T-cell (primary cell): ENCODE measurements at regions not wholly inside any gene's neighbourhood (a gene's known extent, or its start where the extent isn't known, plus 50 kb on each side); places are given as distances from the start of the nearest gene placed in this dataset.

ENCODE experiments used
- ATAC-seq, 4 experiments: fragments of 200-7000 bp in 3 of 4; fragments of 150-1000 bp in 1 of 4; cut with Tn5 transposase; replicated peaks in 1 of 4; 1 replicate in 3 of 4; 2 replicates in 1 of 4; pipeline ENCODE4 v1.10.0; 2021; ENCODE audit warnings: moderate library complexity in 3 of 4, mild to moderate bottlenecking in 2 of 4, moderate number of reproducible peaks in 1 of 4
- CTCF ChIA-PET, 2 donors: fragments of 300-600 bp; sonication (Branson Sonifier 250); formaldehyde crosslinking; loops; one replicate each; lab custom pipeline; 2022; ENCODE audit warnings: antibody characterized with exemption in 2 of 2; lab: Charles Lee
- POLR2A ChIA-PET, 2 donors: fragments of 300-600 bp; sonication (Branson Sonifier 250); formaldehyde crosslinking; loops; one replicate each; lab custom pipeline; 2022; ENCODE audit warnings: antibody characterized with exemption in 2 of 2; lab: Charles Lee
- DNase-seq, 35 experiments: peaks; one replicate each; pipeline versions ENCODE4 v3.0.0 to v3.0.0-alpha.2; 2013 to 2023
- H3K27ac ChIP-seq: one replicate; pipeline ENCODE4 v1.5.1; 2013; ENCODE audit warnings: low read length
- H3K27me3 ChIP-seq, 2 experiments: replicated peaks in 1 of 2; 1 replicate in 1 of 2; 2 replicates in 1 of 2; pipeline versions ENCODE4 v1.6.1 to v1.7.0; 2013; ENCODE audit warnings: low read length in 1 of 2, mixed read lengths in 1 of 2; ENCODE audit not compliant: control insufficient read depth in 2 of 2, insufficient read depth in 2 of 2; ENCODE audit errors: extremely low read depth in 1 of 2
- H3K36me3 ChIP-seq, 2 donors: 1 replicate in 1 of 2; 2 replicates in 1 of 2; pipeline versions ENCODE4 v1.6.1 to v1.7.0; 2013; ENCODE audit warnings: low read length in 1 of 2; ENCODE audit not compliant: control insufficient read depth in 2 of 2, insufficient read depth in 1 of 2; ENCODE audit errors: extremely low read depth in 1 of 2
- H3K4me1 ChIP-seq, 2 experiments: 1 replicate in 1 of 2; 2 replicates in 1 of 2; pipeline versions ENCODE4 v1.6.1 to v1.7.0; 2013; ENCODE audit warnings: low read length in 2 of 2, mixed read lengths in 1 of 2; ENCODE audit not compliant: insufficient read depth in 2 of 2, control insufficient read depth in 1 of 2; ENCODE audit errors: extremely low read depth in 1 of 2
- H3K4me3 ChIP-seq, 2 donors: 1 replicate in 1 of 2; 2 replicates in 1 of 2; pipeline versions ENCODE4 v1.5.1 to v1.7.0; 2013; ENCODE audit warnings: mild to moderate bottlenecking in 2 of 2, low read length in 1 of 2, moderate library complexity in 1 of 2; ENCODE audit not compliant: control insufficient read depth in 1 of 2; ENCODE audit errors: extremely low read depth in 1 of 2
- H3K9me3 ChIP-seq: 2 replicates; pipeline ENCODE4 v1.7.0; 2013
- H3K27ac Mint-ChIP-seq, 2 donors: one replicate each; pipeline ENCODE4 v1.8.0; 2020 to 2021; ENCODE audit warnings: mild to moderate bottlenecking in 2 of 2, mixed read lengths in 2 of 2
- H3K27me3 Mint-ChIP-seq, 2 donors: one replicate each; pipeline ENCODE4 v1.8.0; 2021 to 2022; ENCODE audit warnings: mixed read lengths in 2 of 2
- H3K36me3 Mint-ChIP-seq: one replicate; pipeline ENCODE4 v1.8.0; 2021; ENCODE audit warnings: mixed read lengths
- H3K4me1 Mint-ChIP-seq, 3 donors: one replicate each; pipeline ENCODE4 v1.8.0; 2020 to 2022; ENCODE audit warnings: mixed read lengths in 3 of 3, mild to moderate bottlenecking in 1 of 3
- H3K4me3 Mint-ChIP-seq, 3 donors: one replicate each; pipeline ENCODE4 v1.8.0; 2020 to 2022; ENCODE audit warnings: mild to moderate bottlenecking in 3 of 3, mixed read lengths in 3 of 3, moderate library complexity in 3 of 3
- H3K9me3 Mint-ChIP-seq, 3 donors: one replicate each; pipeline ENCODE4 v1.8.0; 2020 to 2022; ENCODE audit warnings: mixed read lengths in 3 of 3
- WGBS: methylation state at CpG from one replicate; pipeline ENCODE4 v1.1.5; 2013; ENCODE audit warnings: missing lambda C conversion rate; ENCODE audit not compliant: insufficient coverage; 5-methylcytosine and 5-hydroxymethylcytosine counted together

- Histone ChIP-seq H3K4me1 (no peaks in the 10 kb centered on the region), H3K36me3 (no peaks in the 10 kb centered on the region), H3K9me3 (no peaks in the 10 kb centered on the region), H3K27ac (no peak overlapping the region), H3K27me3 (peaks cover 0 to 3% of the 10 kb centered on the region in 2 experiments), H3K4me3 (no peak overlapping the region)
- no peaks in the 10 kb centered on the region for H3K9me3 Mint-ChIP-seq
- POLR2A ChIA-PET, result no interaction called here
- peaks cover 10 to 28% of the 10 kb centered on the region in 2 donors for H3K27me3 Mint-ChIP-seq
- no peaks in the 10 kb centered on the region for H3K4me1 Mint-ChIP-seq
- CTCF ChIA-PET, result no interaction called here
- no peak overlapping the region for H3K4me3 Mint-ChIP-seq
- ATAC-seq (no peak), DNase-seq (no peak)
- H3K27ac Mint-ChIP-seq, result no peak overlapping the region
- WGBS, result 77% methylated on average over 3 of the region's 8 CpGs
- H3K36me3 Mint-ChIP-seq, result no peaks in the 10 kb centered on the region
Observed at GRCh38 chr6:106790935-106791334, 161.6 kb downstream of the QRSL1 start.

GRCh38 chr6:106790149-106790770 is 160.9 kb downstream of the QRSL1 start:
- ATAC-seq (no peak), DNase-seq (no peak)
- Mint-ChIP-seq H3K27me3 (peaks cover 12 to 25% of the 10 kb centered on the region in 2 donors), H3K27ac (no peak overlapping the region), H3K36me3 (no peaks in the 10 kb centered on the region), H3K4me3 (no peak overlapping the region), H3K9me3 (no peaks in the 10 kb centered on the region), H3K4me1 (no peaks in the 10 kb centered on the region)
- Histone ChIP-seq H3K27me3 (peaks cover 0 to 4% of the 10 kb centered on the region in 2 experiments), H3K36me3 (no peaks in the 10 kb centered on the region), H3K27ac (no peak overlapping the region), H3K4me3 (no peak overlapping the region), H3K9me3 (no peaks in the 10 kb centered on the region), H3K4me1 (no peaks in the 10 kb centered on the region)
- 80% methylated on average over 5 of the region's 8 CpGs for WGBS
- CTCF ChIA-PET, result interaction anchor here in 1 of 2 donors (0.6 kb wide), 1 partner anchor 21 kb away, joined by 3 read pairs; no protein-coding TSS in a partner anchor
- POLR2A ChIA-PET, result no interaction called here

GRCh38 chr6:106789428-106790148 is 160.2 kb downstream of the QRSL1 start:
- CTCF ChIA-PET, result interaction anchor here in 1 of 2 donors (0.6 kb wide), 1 partner anchor 20 kb away, joined by 3 read pairs; no protein-coding TSS in a partner anchor
- Histone ChIP-seq H3K27ac (no peak overlapping the region), H3K27me3 (peaks cover 0 to 8% of the 10 kb centered on the region in 2 experiments), H3K4me1 (no peaks in the 10 kb centered on the region), H3K9me3 (no peaks in the 10 kb centered on the region), H3K36me3 (no peaks in the 10 kb centered on the region), H3K4me3 (no peak overlapping the region)
- no CpG with 5 or more reads among the region's 3 CpGs for WGBS
- H3K36me3 Mint-ChIP-seq, result no peaks in the 10 kb centered on the region
- no peaks in the 10 kb centered on the region for H3K4me1 Mint-ChIP-seq
- H3K4me3 Mint-ChIP-seq, result no peak overlapping the region
- ATAC-seq (no peak), DNase-seq (no peak)
- no peaks in the 10 kb centered on the region for H3K9me3 Mint-ChIP-seq
- H3K27ac Mint-ChIP-seq, result no peak overlapping the region
- peaks cover 15 to 25% of the 10 kb centered on the region in 2 donors for H3K27me3 Mint-ChIP-seq
- POLR2A ChIA-PET, result no interaction called here

GRCh38 chr6:106788761-106789160 is 159.4 kb downstream of the QRSL1 start:
- POLR2A ChIA-PET, result no interaction called here
- no peak overlapping the region for H3K27ac ChIP-seq
- H3K4me3 Mint-ChIP-seq, result no peak overlapping the region
- 80% methylated on average over 1 of the region's 2 CpGs for WGBS
- ATAC-seq (peak in 1 of 4 experiments; percentile 15), DNase-seq (no peak)
- H3K4me1 Mint-ChIP-seq, result no peaks in the 10 kb centered on the region
- CTCF ChIA-PET, result no interaction called here
- peaks cover 0 to 8% of the 10 kb centered on the region in 2 experiments for H3K27me3 ChIP-seq
- H3K36me3 ChIP-seq, result no peaks in the 10 kb centered on the region
- H3K27me3 Mint-ChIP-seq, result peaks cover 12 to 20% of the 10 kb centered on the region in 2 donors
- no peaks in the 10 kb centered on the region for H3K9me3 Mint-ChIP-seq
- no peaks in the 10 kb centered on the region for H3K9me3 ChIP-seq
- no peak overlapping the region for H3K4me3 ChIP-seq
- H3K4me1 ChIP-seq, result no peaks in the 10 kb centered on the region
- H3K36me3 Mint-ChIP-seq, result no peaks in the 10 kb centered on the region
- no peak overlapping the region for H3K27ac Mint-ChIP-seq

- CTCF ChIA-PET, result no interaction called here
- H3K4me3 Mint-ChIP-seq, result no peak overlapping the region
- Histone ChIP-seq H3K27me3 (peaks cover 0 to 8% of the 10 kb centered on the region in 2 experiments), H3K9me3 (no peaks in the 10 kb centered on the region), H3K27ac (no peak overlapping the region), H3K4me1 (no peaks in the 10 kb centered on the region), H3K36me3 (no peaks in the 10 kb centered on the region), H3K4me3 (no peak overlapping the region)
- H3K27ac Mint-ChIP-seq, result no peak overlapping the region
- H3K27me3 Mint-ChIP-seq, result peaks cover 12 to 21% of the 10 kb centered on the region in 2 donors
- ATAC-seq (no peak), DNase-seq (no peak)
- no peaks in the 10 kb centered on the region for H3K36me3 Mint-ChIP-seq
- H3K9me3 Mint-ChIP-seq, result peaks cover 0 to 3% (median 0%) of the 10 kb centered on the region in 3 donors
- POLR2A ChIA-PET, result no interaction called here
- H3K4me1 Mint-ChIP-seq, result no peaks in the 10 kb centered on the region
- 88% methylated on average over 7 of the region's 11 CpGs for WGBS
Observed at GRCh38 chr6:106787327-106788196, 158.2 kb downstream of the QRSL1 start.

- Histone ChIP-seq H3K36me3 (no peaks in the 10 kb centered on the region), H3K27ac (no peak overlapping the region), H3K27me3 (peaks cover 0 to 15% of the 10 kb centered on the region in 2 experiments), H3K4me3 (no peak overlapping the region), H3K9me3 (no peaks in the 10 kb centered on the region), H3K4me1 (no peaks in the 10 kb centered on the region)
- ATAC-seq, result no peak
- Mint-ChIP-seq H3K4me3 (no peak overlapping the region), H3K27me3 (peaks cover 17 to 22% of the 10 kb centered on the region in 2 donors), H3K36me3 (no peaks in the 10 kb centered on the region), H3K27ac (no peak overlapping the region), H3K4me1 (no peaks in the 10 kb centered on the region), H3K9me3 (peaks cover 3 to 10% (median 3%) of the 10 kb centered on the region in 3 donors)
- POLR2A ChIA-PET, result no interaction called here
- CTCF ChIA-PET, result no interaction called here
- no peak for DNase-seq
- 57% methylated on average over 2 of the region's 4 CpGs for WGBS
Observed at GRCh38 chr6:106785298-106785697, 155.9 kb downstream of the QRSL1 start.
